ENCODE measurements at regions not wholly inside any gene's neighbourhood (a gene's known extent, or its start where the extent isn't known, plus 50 kb on each side); places are given as distances from the start of the nearest gene placed in this dataset.

GRCh38 chr16:55272744-55273143 lies 51.3 kb upstream of the IRX6 start:
- TF ChIP-seq CTCF (IDR thresholded peaks at IDR 0.05; ENCODE audit: unreplicated experiment), result no peak
- CTCF ChIA-PET, result no interaction called here
- no peak for DNase-seq
- no peak overlapping the region for H3K4me3 Mint-ChIP-seq (ENCODE audit: low read depth, unreplicated experiment)
- peaks cover 6% of the 10 kb centered on the region for H3K9me3 Mint-ChIP-seq (ENCODE audit: low read depth, unreplicated experiment)
- no TSS peak for BruUV-seq (replicated peaks)
- intact Hi-C loops (cut with micrococcal nuclease; ENCODE audit: unreplicated experiment), result no loop called here
- no peaks in the 10 kb centered on the region for H3K36me3 Mint-ChIP-seq (ENCODE audit: insufficient read depth, unreplicated experiment)
- no peak overlapping the region for H3K27ac Mint-ChIP-seq (ENCODE audit: unreplicated experiment)
- H3K4me1 Mint-ChIP-seq (ENCODE audit: low read depth, unreplicated experiment), result no peaks in the 10 kb centered on the region
- H3K27me3 Mint-ChIP-seq (ENCODE audit: unreplicated experiment), result peaks cover 10% of the 10 kb centered on the region

GRCh38 chr16:55273356-55273755 lies 50.6 kb upstream of the IRX6 start:
- no peaks in the 10 kb centered on the region for H3K36me3 Mint-ChIP-seq (ENCODE audit: insufficient read depth, unreplicated experiment)
- H3K27ac Mint-ChIP-seq (ENCODE audit: unreplicated experiment), result no peak overlapping the region
- H3K4me1 Mint-ChIP-seq (ENCODE audit: low read depth, unreplicated experiment), result no peaks in the 10 kb centered on the region
- no TSS peak for BruUV-seq (replicated peaks)
- peaks cover 6% of the 10 kb centered on the region for H3K9me3 Mint-ChIP-seq (ENCODE audit: low read depth, unreplicated experiment)
- no peak for DNase-seq
- intact Hi-C loops (cut with micrococcal nuclease; ENCODE audit: unreplicated experiment), result no loop called here
- CTCF ChIA-PET, result no interaction called here
- peaks cover 16% of the 10 kb centered on the region for H3K27me3 Mint-ChIP-seq (ENCODE audit: unreplicated experiment)
- TF ChIP-seq CTCF (IDR thresholded peaks at IDR 0.05; ENCODE audit: unreplicated experiment), result no peak
- H3K4me3 Mint-ChIP-seq (ENCODE audit: low read depth, unreplicated experiment), result no peak overlapping the region

GRCh38 chr16:55273959-55274358 lies 50.0 kb upstream of the IRX6 start:
- H3K9me3 Mint-ChIP-seq (ENCODE audit: low read depth, unreplicated experiment), result peaks cover 6% of the 10 kb centered on the region
- CTCF ChIA-PET, result no interaction called here

More at GRCh38 chr16:55273959-55274358, 50.0 kb upstream of the IRX6 start:
- intact Hi-C loops (cut with micrococcal nuclease; ENCODE audit: unreplicated experiment), result no loop called here
- no peak for DNase-seq
- H3K27me3 Mint-ChIP-seq (ENCODE audit: unreplicated experiment), result peaks cover 16% of the 10 kb centered on the region
- H3K27ac Mint-ChIP-seq (ENCODE audit: unreplicated experiment), result no peak overlapping the region
- no peaks in the 10 kb centered on the region for H3K36me3 Mint-ChIP-seq (ENCODE audit: insufficient read depth, unreplicated experiment)
- H3K4me3 Mint-ChIP-seq (ENCODE audit: low read depth, unreplicated experiment), result no peak overlapping the region
- no peaks in the 10 kb centered on the region for H3K4me1 Mint-ChIP-seq (ENCODE audit: low read depth, unreplicated experiment)
- no TSS peak for BruUV-seq (replicated peaks)
- no peak for TF ChIP-seq CTCF (IDR thresholded peaks at IDR 0.05; ENCODE audit: unreplicated experiment)
